ENCODE measurements at regions not wholly inside any gene's neighbourhood (a gene's known extent, or its start where the extent isn't known, plus 50 kb on each side); places are given as distances from the start of the nearest gene placed in this dataset.

DNA sequence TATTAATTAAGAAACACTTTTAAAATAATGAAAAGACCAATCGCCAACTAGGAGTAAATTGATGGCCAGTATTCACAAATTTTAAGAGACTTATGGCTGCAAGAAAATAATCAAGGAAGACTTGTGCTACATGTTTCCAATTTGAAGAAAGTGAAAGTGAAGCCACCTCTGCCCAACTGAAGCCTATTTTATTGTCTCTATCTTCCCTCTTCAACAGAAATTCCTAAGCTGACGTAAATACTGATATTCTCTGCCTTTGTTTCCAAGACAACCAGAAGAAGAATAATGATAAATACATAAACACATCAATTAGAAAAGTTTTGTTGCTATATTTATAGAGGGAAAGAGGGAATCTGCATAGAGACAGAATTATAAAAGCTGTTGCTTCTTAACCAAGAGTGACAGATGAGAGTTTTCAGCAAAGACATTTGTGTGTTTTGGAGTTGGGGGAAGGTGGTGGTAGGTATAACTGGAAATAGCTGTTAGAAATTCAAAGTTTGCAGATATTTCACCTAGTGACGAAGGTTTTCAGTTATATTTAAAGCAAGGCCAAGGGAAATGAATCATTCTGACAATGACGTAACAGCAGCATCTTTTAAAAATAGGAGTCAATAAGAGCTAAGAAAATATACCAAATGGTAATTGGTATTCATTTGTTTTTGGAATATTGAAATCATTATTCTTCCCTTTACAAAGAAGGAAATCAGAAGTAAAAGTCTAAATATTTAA is 576.6 kb upstream of the SORCS1 start:
- Histone ChIP-seq H3K27me3 (ENCODE audit: control insufficient read depth in 5 of 5, insufficient read depth in 4 of 5, low read length in 5 of 5) (no peaks in the 10 kb centered on the region), H3K36me3 (ENCODE audit: control insufficient read depth in 5 of 5, insufficient read depth in 5 of 5, low read length in 5 of 5) (no peaks in the 10 kb centered on the region), H3K4me1 (ENCODE audit: control insufficient read depth in 5 of 5, insufficient read depth in 5 of 5, low read length in 5 of 5) (no peaks in the 10 kb centered on the region), H3K9me3 (ENCODE audit: control insufficient read depth in 5 of 5, low read length in 5 of 5) (peaks cover 0 to 3% (median 0%) of the 10 kb centered on the region in 5 donors), H3K9ac (ENCODE audit: low read length in 5 of 5) (no peak overlapping the region), H3K4me3 (ENCODE audit: low read depth in 1 of 5, low read length in 5 of 5) (no peak overlapping the region), H3K27ac (ENCODE audit: low read depth, low read length) (no peak overlapping the region)

DNA sequence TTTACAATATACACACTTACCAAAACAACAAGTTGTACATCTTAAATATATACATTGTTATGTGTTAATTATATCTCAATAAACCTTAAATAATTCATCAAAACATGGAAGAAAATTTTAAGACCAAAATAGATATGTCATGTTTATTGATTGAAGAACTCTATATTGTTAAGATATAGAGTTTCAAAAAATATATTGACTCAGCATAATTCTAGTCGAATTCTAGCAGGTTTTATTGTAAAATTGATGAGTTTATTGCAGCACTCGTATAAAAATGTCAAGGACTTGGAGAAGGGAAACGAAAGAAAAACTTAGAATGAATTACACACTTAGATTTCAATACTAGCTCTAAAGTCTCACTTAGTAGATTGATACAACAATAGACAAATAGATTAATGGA is 575.4 kb upstream of the SORCS1 start:
- no peaks in the 10 kb centered on the region for H3K4me1 ChIP-seq (ENCODE audit: control insufficient read depth in 5 of 5, insufficient read depth in 5 of 5, low read length in 5 of 5)
- H3K36me3 ChIP-seq (ENCODE audit: control insufficient read depth in 5 of 5, insufficient read depth in 5 of 5, low read length in 5 of 5), result no peaks in the 10 kb centered on the region
- H3K27me3 ChIP-seq (ENCODE audit: control insufficient read depth in 5 of 5, insufficient read depth in 4 of 5, low read length in 5 of 5), result no peaks in the 10 kb centered on the region
- H3K4me3 ChIP-seq (ENCODE audit: low read depth in 1 of 5, low read length in 5 of 5), result no peak overlapping the region
- no peak overlapping the region for H3K9ac ChIP-seq (ENCODE audit: low read length in 5 of 5)
- H3K9me3 ChIP-seq (ENCODE audit: control insufficient read depth in 5 of 5, low read length in 5 of 5), result peaks cover 0 to 3% (median 2%) of the 10 kb centered on the region in 5 donors
- H3K27ac ChIP-seq (ENCODE audit: low read depth, low read length), result no peak overlapping the region

DNA sequence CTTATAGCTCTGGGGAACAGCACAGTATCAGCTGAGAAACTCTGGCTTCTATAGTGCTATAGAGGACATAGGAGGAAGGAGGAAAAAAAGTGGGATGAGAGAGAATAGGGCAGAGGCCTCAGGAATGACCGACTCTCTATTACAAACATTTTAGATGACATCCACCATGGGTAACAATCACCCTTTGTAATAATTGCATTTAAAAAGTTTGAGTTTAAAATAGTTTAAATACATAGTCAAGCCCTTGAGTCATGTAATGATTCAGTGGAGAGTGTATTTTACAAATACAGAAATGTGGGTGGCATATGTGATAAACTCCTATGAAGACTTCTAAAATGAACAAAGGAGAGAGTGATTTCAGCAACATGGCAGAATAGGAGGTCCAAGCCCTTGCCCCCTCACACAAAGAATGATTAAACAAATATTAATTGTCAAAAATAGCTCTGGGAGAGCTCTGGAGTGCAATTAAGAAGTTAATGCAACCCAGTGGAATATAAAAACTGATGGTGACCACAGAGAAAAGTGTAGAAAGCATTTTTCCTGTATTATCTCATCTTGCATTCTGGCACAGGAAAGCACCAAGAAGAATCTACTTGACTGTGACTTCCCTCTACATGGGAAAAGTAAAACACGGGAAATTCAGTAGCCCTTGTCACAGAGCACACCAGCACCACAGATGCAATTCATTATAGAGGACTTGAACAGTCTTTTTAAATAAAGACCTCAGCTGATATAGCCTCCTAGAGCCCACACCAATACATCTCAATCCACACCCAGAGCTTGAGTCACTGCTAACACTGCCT is 569.0 kb upstream of the SORCS1 start:
- no peak overlapping the region for H3K4me3 ChIP-seq (ENCODE audit: low read depth in 1 of 5, low read length in 5 of 5)
- no peak overlapping the region for H3K27ac ChIP-seq (ENCODE audit: low read depth, low read length)
- H3K36me3 ChIP-seq (ENCODE audit: control insufficient read depth in 5 of 5, insufficient read depth in 5 of 5, low read length in 5 of 5), result no peaks in the 10 kb centered on the region
- no peaks in the 10 kb centered on the region for H3K4me1 ChIP-seq (ENCODE audit: control insufficient read depth in 5 of 5, insufficient read depth in 5 of 5, low read length in 5 of 5)
- H3K9me3 ChIP-seq (ENCODE audit: control insufficient read depth in 5 of 5, low read length in 5 of 5), result peaks cover 0 to 15% (median 8%) of the 10 kb centered on the region in 5 donors
- no peaks in the 10 kb centered on the region for H3K27me3 ChIP-seq (ENCODE audit: control insufficient read depth in 5 of 5, insufficient read depth in 4 of 5, low read length in 5 of 5)
- H3K9ac ChIP-seq (ENCODE audit: low read length in 5 of 5), result no peak overlapping the region

DNA sequence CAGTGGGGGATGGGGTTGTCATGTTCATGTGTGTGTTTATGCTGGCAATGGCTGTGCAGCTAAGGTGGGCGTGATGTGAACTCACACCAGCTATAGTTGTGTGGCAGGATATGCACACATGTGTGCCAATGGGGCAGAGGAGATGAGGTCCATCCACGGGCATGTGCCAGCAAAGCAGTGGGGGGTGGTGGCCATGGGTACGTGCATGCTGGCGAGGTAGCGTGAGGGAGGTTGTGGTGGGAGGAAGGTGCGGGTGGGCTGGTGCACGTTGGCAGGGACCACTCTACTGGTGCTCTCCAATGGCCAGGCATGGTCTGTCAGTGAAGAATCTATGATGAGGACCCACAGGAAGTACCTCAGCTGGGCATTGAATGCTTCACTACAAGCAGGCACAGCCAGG is 567.5 kb upstream of the SORCS1 start:
- Histone ChIP-seq H3K4me1 (ENCODE audit: control insufficient read depth in 5 of 5, insufficient read depth in 5 of 5, low read length in 5 of 5) (no peaks in the 10 kb centered on the region), H3K9ac (ENCODE audit: low read length in 5 of 5) (no peak overlapping the region), H3K27me3 (ENCODE audit: control insufficient read depth in 5 of 5, insufficient read depth in 4 of 5, low read length in 5 of 5) (no peaks in the 10 kb centered on the region), H3K36me3 (ENCODE audit: control insufficient read depth in 5 of 5, insufficient read depth in 5 of 5, low read length in 5 of 5) (no peaks in the 10 kb centered on the region), H3K9me3 (ENCODE audit: control insufficient read depth in 5 of 5, low read length in 5 of 5) (peaks cover 0 to 12% (median 8%) of the 10 kb centered on the region in 5 donors), H3K4me3 (ENCODE audit: low read depth in 1 of 5, low read length in 5 of 5) (no peak overlapping the region), H3K27ac (ENCODE audit: low read depth, low read length) (no peak overlapping the region)

DNA sequence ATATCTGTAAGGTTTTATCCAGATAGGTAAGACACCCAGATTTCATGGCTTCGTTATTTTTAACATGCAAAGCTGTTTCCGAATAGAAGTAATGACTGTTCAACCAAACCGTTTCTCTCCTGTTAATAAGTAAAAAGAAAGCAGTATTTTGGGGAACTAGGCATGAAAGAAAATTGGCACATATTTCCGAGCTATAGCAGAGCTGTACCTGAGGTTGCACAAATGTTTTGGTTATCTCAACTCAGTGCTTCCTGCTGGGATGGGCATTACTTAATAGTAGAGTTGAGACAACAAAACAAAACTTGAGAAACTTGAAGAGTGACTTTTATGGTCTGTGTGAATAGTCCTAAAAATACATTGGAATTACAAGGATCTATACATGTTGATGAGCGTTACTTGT is 564.3 kb upstream of the SORCS1 start:
- H3K27ac ChIP-seq (ENCODE audit: low read depth, low read length), result no peak overlapping the region

DNA sequence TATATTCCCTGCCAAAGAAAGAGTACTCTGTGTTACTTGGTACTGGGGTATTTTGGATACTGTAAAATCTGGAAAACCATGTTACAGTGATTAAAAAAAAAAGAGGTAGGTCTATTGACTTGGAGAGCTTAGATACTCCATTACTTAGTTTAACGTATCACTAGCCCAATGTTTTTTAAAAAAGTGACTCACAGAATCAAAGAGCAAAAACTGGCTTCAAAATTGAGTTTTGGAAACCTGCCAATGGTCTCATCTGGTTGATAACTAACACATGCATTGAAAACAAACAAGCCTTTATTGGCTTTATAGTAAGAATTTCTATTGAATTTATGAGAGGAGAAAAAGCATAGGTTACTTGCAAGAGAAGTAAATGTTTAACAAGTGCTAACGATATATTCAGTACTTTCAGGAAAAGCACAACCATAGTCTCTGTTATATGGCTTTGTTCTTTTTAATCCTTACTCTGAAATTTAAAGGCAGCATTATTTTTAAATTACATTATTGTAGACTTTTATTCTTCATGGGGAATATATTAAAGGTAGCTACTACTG is 563.3 kb upstream of the SORCS1 start:
- Histone ChIP-seq H3K36me3 (ENCODE audit: control insufficient read depth in 5 of 5, insufficient read depth in 5 of 5, low read length in 5 of 5) (no peaks in the 10 kb centered on the region), H3K9me3 (ENCODE audit: control insufficient read depth in 5 of 5, low read length in 5 of 5) (peaks cover 0 to 5% (median 0%) of the 10 kb centered on the region in 5 donors), H3K9ac (ENCODE audit: low read length in 5 of 5) (no peak overlapping the region), H3K4me1 (ENCODE audit: control insufficient read depth in 5 of 5, insufficient read depth in 5 of 5, low read length in 5 of 5) (no peaks in the 10 kb centered on the region), H3K4me3 (ENCODE audit: low read depth in 1 of 5, low read length in 5 of 5) (no peak overlapping the region), H3K27me3 (ENCODE audit: control insufficient read depth in 5 of 5, insufficient read depth in 4 of 5, low read length in 5 of 5) (no peaks in the 10 kb centered on the region), H3K27ac (ENCODE audit: low read depth, low read length) (no peak overlapping the region)

More for the DNA sequence above, 564.3 kb upstream of the SORCS1 start:
- Histone ChIP-seq H3K4me1 (ENCODE audit: control insufficient read depth in 5 of 5, insufficient read depth in 5 of 5, low read length in 5 of 5) (no peaks in the 10 kb centered on the region), H3K9me3 (ENCODE audit: control insufficient read depth in 5 of 5, low read length in 5 of 5) (peaks cover 0 to 5% (median 3%) of the 10 kb centered on the region in 5 donors), H3K9ac (ENCODE audit: low read length in 5 of 5) (no peak overlapping the region), H3K27me3 (ENCODE audit: control insufficient read depth in 5 of 5, insufficient read depth in 4 of 5, low read length in 5 of 5) (no peaks in the 10 kb centered on the region), H3K4me3 (ENCODE audit: low read depth in 1 of 5, low read length in 5 of 5) (no peak overlapping the region), H3K36me3 (ENCODE audit: control insufficient read depth in 5 of 5, insufficient read depth in 5 of 5, low read length in 5 of 5) (no peaks in the 10 kb centered on the region)

DNA sequence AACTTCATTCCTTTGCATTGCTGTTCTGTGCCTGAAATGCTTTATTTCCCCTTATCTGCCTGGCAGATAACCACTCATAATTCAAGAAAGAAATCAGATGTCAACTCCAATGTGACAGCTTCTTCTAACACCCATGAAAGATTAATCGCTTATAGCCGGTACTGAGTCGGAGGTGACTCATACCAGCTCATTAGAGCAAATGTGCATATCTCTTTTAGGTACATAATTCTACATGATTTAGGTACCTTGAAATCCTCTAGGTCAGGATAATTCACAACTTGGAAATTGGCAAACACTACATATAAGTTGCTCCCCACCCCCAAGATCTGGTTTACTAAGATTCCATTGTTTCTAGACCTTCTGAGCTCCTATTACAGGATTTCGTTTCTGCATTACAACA is 554.4 kb upstream of the SORCS1 start:
- H3K27me3 ChIP-seq (ENCODE audit: control insufficient read depth in 5 of 5, insufficient read depth in 4 of 5, low read length in 5 of 5), result no peaks in the 10 kb centered on the region
- no peak overlapping the region for H3K9ac ChIP-seq (ENCODE audit: low read length in 5 of 5)
- H3K36me3 ChIP-seq (ENCODE audit: control insufficient read depth in 5 of 5, insufficient read depth in 5 of 5, low read length in 5 of 5), result no peaks in the 10 kb centered on the region

DNA sequence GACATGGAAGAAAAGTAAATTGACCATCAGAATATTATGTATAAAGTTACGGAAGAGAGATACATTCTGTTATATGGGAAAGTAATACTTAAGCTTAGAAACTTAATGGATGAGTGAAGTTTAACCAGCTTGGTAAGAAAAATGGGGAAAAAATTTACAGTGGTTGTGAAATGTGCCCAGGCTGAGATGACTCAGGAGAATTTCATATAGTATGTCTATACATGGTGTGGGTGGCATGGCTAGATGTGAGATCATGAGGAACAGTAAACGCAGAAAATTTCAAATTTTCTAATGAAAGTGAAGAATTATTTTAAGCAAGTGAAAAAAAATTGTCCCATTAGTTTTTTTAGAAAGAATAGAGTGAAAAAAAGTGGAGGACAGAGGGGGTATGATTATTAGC is 552.5 kb upstream of the SORCS1 start:
- Histone ChIP-seq H3K27ac (ENCODE audit: low read depth, low read length) (no peak overlapping the region), H3K9me3 (ENCODE audit: control insufficient read depth in 5 of 5, low read length in 5 of 5) (no peaks in the 10 kb centered on the region), H3K4me3 (ENCODE audit: low read depth in 1 of 5, low read length in 5 of 5) (no peak overlapping the region), H3K36me3 (ENCODE audit: control insufficient read depth in 5 of 5, insufficient read depth in 5 of 5, low read length in 5 of 5) (no peaks in the 10 kb centered on the region), H3K27me3 (ENCODE audit: control insufficient read depth in 5 of 5, insufficient read depth in 4 of 5, low read length in 5 of 5) (no peaks in the 10 kb centered on the region), H3K4me1 (ENCODE audit: control insufficient read depth in 5 of 5, insufficient read depth in 5 of 5, low read length in 5 of 5) (no peaks in the 10 kb centered on the region), H3K9ac (ENCODE audit: low read length in 5 of 5) (no peak overlapping the region)

More for the DNA sequence above, 554.4 kb upstream of the SORCS1 start:
- no peak overlapping the region for H3K27ac ChIP-seq (ENCODE audit: low read depth, low read length)
- H3K4me3 ChIP-seq (ENCODE audit: low read depth in 1 of 5, low read length in 5 of 5), result no peak overlapping the region
- H3K4me1 ChIP-seq (ENCODE audit: control insufficient read depth in 5 of 5, insufficient read depth in 5 of 5, low read length in 5 of 5), result no peaks in the 10 kb centered on the region
- no peaks in the 10 kb centered on the region for H3K9me3 ChIP-seq (ENCODE audit: control insufficient read depth in 5 of 5, low read length in 5 of 5)

DNA sequence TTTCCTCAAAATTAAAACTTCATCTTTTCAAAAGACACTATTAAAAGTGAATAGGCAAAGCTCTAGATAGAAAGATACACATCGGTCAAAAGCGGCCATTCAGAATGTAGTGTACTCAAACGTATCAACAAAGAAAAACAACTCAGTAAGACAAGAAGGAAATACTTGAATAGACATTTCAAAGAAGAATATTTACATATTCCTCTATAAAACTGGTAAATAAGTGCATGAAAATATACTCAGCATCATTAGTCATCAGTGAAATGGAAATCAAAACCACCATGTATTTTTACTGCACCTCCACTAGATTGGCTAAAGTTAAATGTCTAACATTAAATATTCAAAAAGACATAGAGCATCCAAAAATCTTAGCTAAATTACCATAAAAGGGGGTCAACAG is 551.1 kb upstream of the SORCS1 start:
- H3K27ac ChIP-seq (ENCODE audit: low read depth, low read length), result no peak overlapping the region
- no peaks in the 10 kb centered on the region for H3K27me3 ChIP-seq (ENCODE audit: control insufficient read depth in 5 of 5, insufficient read depth in 4 of 5, low read length in 5 of 5)
- H3K9ac ChIP-seq (ENCODE audit: low read length in 5 of 5), result no peak overlapping the region
- H3K4me1 ChIP-seq (ENCODE audit: control insufficient read depth in 5 of 5, insufficient read depth in 5 of 5, low read length in 5 of 5), result no peaks in the 10 kb centered on the region
- no peaks in the 10 kb centered on the region for H3K9me3 ChIP-seq (ENCODE audit: control insufficient read depth in 5 of 5, low read length in 5 of 5)
- no peaks in the 10 kb centered on the region for H3K36me3 ChIP-seq (ENCODE audit: control insufficient read depth in 5 of 5, insufficient read depth in 5 of 5, low read length in 5 of 5)
- no peak overlapping the region for H3K4me3 ChIP-seq (ENCODE audit: low read depth in 1 of 5, low read length in 5 of 5)

DNA sequence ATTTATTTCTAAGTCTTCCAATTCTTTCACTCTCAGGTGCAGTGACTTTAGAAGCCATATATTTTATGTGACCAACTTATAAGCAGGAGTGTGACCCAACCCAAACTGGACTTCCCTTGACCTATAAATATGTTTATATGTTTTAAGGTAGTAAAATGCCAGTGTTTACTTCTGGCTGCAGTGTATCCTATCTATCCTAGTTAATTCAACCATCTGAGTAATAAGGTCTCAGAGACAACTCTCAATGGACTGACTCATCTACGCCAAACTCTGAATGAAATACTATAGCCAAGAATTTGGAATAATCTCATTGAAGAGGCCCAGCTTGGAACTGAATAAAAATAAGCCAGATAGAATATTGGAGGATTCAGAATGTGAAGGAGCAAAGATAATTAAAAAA is 544.5 kb upstream of the SORCS1 start:
- H3K9me3 ChIP-seq (ENCODE audit: control insufficient read depth in 5 of 5, low read length in 5 of 5), result no peaks in the 10 kb centered on the region
- H3K27me3 ChIP-seq (ENCODE audit: control insufficient read depth in 5 of 5, insufficient read depth in 4 of 5, low read length in 5 of 5), result no peaks in the 10 kb centered on the region
- H3K27ac ChIP-seq (ENCODE audit: low read depth, low read length), result no peak overlapping the region
- no peaks in the 10 kb centered on the region for H3K4me1 ChIP-seq (ENCODE audit: control insufficient read depth in 5 of 5, insufficient read depth in 5 of 5, low read length in 5 of 5)
- H3K4me3 ChIP-seq (ENCODE audit: low read depth in 1 of 5, low read length in 5 of 5), result no peak overlapping the region
- H3K9ac ChIP-seq (ENCODE audit: low read length in 5 of 5), result no peak overlapping the region
- H3K36me3 ChIP-seq (ENCODE audit: control insufficient read depth in 5 of 5, insufficient read depth in 5 of 5, low read length in 5 of 5), result no peaks in the 10 kb centered on the region
